ENCODE measurements at regions not wholly inside any gene's neighbourhood (a gene's known extent, or its start where the extent isn't known, plus 50 kb on each side); places are given as distances from the start of the nearest gene placed in this dataset.

DNA sequence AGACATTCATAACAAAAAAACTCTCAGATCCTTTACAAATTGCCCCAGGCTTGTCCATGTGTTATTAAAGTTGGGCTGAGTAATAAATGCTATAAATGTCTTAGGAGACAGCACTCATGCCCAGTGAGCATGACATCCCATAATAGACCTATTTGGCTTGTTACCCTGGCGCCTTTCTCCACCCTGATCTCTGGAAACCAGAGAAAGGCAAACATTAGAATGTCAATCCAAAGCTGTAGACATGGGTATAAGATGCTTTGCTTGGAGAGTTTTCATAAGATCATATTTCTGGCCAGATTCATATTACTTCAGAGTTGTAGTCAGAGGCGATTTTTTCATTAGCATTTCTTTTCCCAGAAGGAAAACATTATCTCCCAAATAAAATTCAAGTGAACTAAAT lies 161.3 kb upstream of the UBASH3B start:
- H3K9me3 Mint-ChIP-seq: no peaks in the 10 kb centered on the region
- no peaks in the 10 kb centered on the region for H3K4me1 Mint-ChIP-seq
- H3K27ac Mint-ChIP-seq: no peak overlapping the region
- no peaks in the 10 kb centered on the region for H3K36me3 Mint-ChIP-seq
- H3K27me3 Mint-ChIP-seq: peaks cover 4% of the 10 kb centered on the region
- no peak overlapping the region for H3K4me3 Mint-ChIP-seq

DNA sequence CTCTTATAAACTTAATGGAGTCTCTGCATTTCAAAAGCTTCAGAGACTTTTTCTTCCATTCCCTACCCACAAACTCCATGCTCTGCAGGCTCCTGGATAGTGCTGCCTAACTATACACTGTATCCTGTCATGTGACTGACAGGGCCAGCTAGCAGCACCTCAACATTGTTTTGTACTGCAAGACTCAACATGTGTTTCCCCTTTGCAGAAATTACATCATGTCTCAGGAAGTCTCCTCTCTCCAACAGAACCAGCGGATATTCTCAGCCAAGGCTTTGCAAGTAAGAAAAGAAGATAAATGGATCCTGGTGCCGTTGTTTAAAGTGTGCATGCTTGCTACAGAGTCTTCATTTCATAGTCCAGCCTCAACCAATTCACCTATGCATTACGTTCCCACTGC lies 164.0 kb upstream of the UBASH3B start:
- Mint-ChIP-seq H3K4me1 (no peaks in the 10 kb centered on the region), H3K27me3 (peaks cover 5% of the 10 kb centered on the region), H3K4me3 (no peak overlapping the region), H3K9me3 (no peaks in the 10 kb centered on the region), H3K36me3 (no peaks in the 10 kb centered on the region), H3K27ac (no peak overlapping the region)

DNA sequence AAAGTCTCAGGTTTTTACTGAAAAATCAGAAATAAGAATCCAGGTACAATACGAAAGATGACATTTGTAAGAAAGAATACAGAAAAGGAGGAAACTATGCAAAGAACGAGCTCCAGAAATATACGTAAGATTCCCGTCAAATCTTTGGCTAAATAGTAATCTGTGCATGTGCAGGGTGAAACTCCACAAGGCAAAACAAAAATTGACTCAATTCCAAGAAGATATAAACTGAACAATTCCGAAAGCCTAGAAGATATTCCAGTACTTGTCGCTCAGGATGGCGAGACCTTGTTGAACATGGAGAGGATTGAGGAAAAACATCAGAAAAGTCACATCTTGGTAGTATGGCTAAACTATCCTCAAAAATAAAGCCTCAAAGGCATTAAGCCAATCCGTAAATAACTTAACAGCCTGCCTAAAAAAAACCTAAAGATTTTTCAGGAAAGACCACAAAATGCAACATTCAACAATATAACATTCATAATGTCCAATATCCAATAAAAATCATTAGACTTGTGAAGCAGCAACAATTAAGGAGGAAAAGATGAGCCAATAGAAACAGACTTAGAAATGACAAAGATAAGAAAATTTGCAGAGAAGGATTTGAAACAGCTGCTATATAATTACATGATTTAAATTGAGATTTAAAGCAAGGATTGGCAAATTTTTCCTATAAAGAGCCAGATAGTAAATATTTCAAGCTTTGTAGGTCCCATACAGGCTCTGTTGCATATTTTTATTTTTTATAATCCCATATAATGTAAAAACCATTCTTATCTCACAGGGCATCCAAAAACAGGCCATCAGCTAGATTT lies 166.4 kb upstream of the UBASH3B start:
- Mint-ChIP-seq H3K4me1 (no peaks in the 10 kb centered on the region), H3K4me3 (no peak overlapping the region), H3K36me3 (no peaks in the 10 kb centered on the region), H3K27me3 (peaks cover 4% of the 10 kb centered on the region), H3K9me3 (no peaks in the 10 kb centered on the region), H3K27ac (no peak overlapping the region)

GRCh38 chr11:122487669-122488068 lies 167.9 kb upstream of the UBASH3B start:
- H3K27ac Mint-ChIP-seq: no peak overlapping the region
- peaks cover 14% of the 10 kb centered on the region for H3K9me3 Mint-ChIP-seq
- peaks cover 3% of the 10 kb centered on the region for H3K36me3 Mint-ChIP-seq
- no peak overlapping the region for H3K4me3 Mint-ChIP-seq
- H3K27me3 Mint-ChIP-seq: peaks cover 8% of the 10 kb centered on the region
- no peaks in the 10 kb centered on the region for H3K4me1 Mint-ChIP-seq

DNA sequence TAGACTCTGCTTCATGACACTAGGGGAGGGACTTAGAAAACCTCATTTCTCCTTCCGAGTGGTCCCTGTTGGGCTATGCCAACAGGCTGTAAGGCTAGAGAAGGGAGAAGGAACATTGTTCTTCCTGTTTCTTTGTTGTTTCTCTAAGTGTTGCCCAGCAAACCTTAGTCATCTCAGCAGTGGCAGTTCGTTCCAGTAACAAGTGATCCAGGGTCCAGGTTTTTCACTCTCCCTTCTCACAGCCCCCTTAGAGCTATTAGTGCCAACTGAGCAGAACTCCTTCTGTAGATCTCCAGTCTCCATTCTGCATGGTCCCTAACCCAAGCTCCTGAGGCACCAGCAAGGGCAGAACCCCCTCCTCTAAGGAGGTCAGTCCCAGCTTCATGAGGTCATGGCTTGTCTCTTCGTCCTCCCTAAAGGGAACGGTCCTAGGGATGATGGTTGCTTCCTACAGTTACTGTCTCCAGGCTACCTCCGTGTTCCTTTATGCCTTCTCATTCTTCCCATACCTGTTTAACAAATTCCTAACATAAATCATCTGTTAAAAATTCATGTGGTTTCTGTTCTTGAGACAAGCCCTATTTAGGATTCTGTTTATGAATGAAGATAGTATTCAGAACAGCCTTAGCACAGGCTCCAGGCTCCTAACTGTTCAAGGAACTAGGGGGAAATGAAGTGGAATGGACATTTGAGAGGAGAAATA lies 168.6 kb upstream of the UBASH3B start:
- H3K27ac Mint-ChIP-seq: no peak overlapping the region
- H3K36me3 Mint-ChIP-seq: peaks cover 3% of the 10 kb centered on the region
- H3K4me1 Mint-ChIP-seq: no peaks in the 10 kb centered on the region
- H3K4me3 Mint-ChIP-seq: no peak overlapping the region
- peaks cover 18% of the 10 kb centered on the region for H3K9me3 Mint-ChIP-seq
- H3K27me3 Mint-ChIP-seq: peaks cover 8% of the 10 kb centered on the region

- H3K4me3 Mint-ChIP-seq: no peak overlapping the region
- H3K27ac Mint-ChIP-seq: no peak overlapping the region
- peaks cover 16% of the 10 kb centered on the region for H3K27me3 Mint-ChIP-seq
- peaks cover 3% of the 10 kb centered on the region for H3K36me3 Mint-ChIP-seq
- H3K9me3 Mint-ChIP-seq: peaks cover 26% of the 10 kb centered on the region
- no peaks in the 10 kb centered on the region for H3K4me1 Mint-ChIP-seq
These were observed 176.5 kb upstream of the UBASH3B start for GRCh38 chr11:122478986-122479385.

DNA sequence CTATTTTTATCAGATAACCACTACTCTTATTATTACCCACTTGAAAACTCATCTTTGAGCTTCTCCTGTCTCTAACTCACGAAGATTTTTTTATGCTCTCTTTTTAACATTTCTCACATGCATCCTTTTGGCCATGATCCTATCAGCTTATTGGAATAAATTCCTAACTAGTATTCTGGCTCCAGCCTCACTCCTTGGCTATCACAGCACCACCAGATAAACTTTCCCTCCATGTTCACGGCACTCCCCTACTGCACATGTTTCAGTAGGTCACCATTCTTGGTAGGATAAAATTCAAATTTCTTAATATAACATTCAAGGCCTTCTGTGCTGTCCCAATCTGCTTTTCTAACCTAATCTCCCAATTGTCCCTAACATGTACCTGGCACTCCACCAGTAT lies 186.6 kb upstream of the UBASH3B start:
- Mint-ChIP-seq H3K27ac (no peak overlapping the region), H3K4me1 (no peaks in the 10 kb centered on the region), H3K36me3 (no peaks in the 10 kb centered on the region), H3K9me3 (peaks cover 10% of the 10 kb centered on the region), H3K27me3 (peaks cover 8% of the 10 kb centered on the region), H3K4me3 (no peak overlapping the region)

DNA sequence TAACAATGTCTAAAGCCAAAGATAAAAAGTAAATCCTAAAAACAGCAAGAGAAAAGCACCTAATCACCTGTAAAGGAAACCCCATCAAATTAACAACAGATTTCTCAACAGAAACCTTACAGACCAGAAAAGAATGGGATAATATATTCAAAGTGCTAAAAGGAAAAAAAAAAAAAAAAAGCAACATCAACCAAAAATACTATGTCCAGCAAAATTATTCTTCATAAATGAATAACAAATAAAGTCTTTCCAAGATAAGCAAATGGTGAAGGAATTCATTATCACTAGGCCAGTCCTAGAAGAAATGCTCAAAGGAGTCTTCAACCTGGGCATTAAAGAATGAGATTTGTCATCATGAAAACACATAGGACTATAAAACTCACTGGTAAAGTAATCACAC lies 192.0 kb upstream of the UBASH3B start:
- no peak overlapping the region for H3K4me3 Mint-ChIP-seq
- H3K36me3 Mint-ChIP-seq: no peaks in the 10 kb centered on the region
- no peak overlapping the region for H3K27ac Mint-ChIP-seq
- H3K4me1 Mint-ChIP-seq: no peaks in the 10 kb centered on the region
- peaks cover 35% of the 10 kb centered on the region for H3K9me3 Mint-ChIP-seq
- peaks cover 11% of the 10 kb centered on the region for H3K27me3 Mint-ChIP-seq

- Mint-ChIP-seq H3K27ac (no peak overlapping the region), H3K36me3 (no peaks in the 10 kb centered on the region), H3K27me3 (peaks cover 9% of the 10 kb centered on the region), H3K4me3 (no peak overlapping the region), H3K9me3 (peaks cover 39% of the 10 kb centered on the region), H3K4me1 (no peaks in the 10 kb centered on the region)
These were observed 196.5 kb upstream of the UBASH3B start for GRCh38 chr11:122459064-122459463.

- Mint-ChIP-seq H3K9me3 (peaks cover 13% of the 10 kb centered on the region), H3K4me3 (no peak overlapping the region), H3K27me3 (peaks cover 11% of the 10 kb centered on the region), H3K4me1 (no peaks in the 10 kb centered on the region), H3K36me3 (no peaks in the 10 kb centered on the region), H3K27ac (no peak overlapping the region)
These were observed 201.9 kb upstream of the UBASH3B start for GRCh38 chr11:122453586-122453985.

DNA sequence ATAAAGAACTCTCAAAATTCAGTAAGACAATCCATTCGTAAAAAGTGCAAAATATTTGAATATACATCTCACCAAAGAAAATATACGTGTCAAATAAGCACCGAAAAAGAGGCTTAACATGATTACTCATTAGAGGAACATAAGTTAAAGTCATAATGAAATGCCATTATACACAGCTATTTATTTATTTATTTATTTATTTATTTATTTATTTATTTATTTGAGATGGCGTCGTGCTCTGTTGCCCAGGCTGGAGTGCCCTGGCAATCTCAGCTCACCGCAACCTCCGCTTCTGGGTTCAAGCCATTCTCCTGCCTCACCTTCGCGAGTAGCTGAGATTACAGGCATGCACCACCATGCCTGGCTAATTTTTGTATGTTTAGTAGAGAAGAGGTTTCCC lies 203.6 kb upstream of the UBASH3B start:
- Mint-ChIP-seq H3K4me1 (no peaks in the 10 kb centered on the region), H3K36me3 (no peaks in the 10 kb centered on the region), H3K4me3 (no peak overlapping the region), H3K27me3 (peaks cover 15% of the 10 kb centered on the region), H3K9me3 (peaks cover 7% of the 10 kb centered on the region), H3K27ac (no peak overlapping the region)

DNA sequence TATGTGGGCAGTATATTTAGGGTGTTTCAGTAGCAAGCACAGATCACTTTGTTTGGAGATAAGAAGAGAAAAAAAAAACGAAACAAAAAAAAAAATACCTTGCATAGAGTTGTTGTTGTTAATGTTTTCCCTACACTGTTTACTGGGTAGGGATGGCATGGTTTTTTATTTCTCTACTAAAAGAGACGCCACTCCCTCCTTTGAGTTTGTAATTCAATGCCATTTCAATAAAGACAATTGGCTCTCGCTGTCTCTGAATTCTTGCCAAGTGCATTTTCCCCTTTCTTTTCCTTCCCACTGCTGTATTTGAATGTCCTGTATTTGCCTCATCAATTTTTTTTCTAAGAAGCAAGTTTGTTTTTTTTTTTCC lies 213.9 kb upstream of the UBASH3B start:
- H3K4me1 Mint-ChIP-seq: peaks cover 4% of the 10 kb centered on the region
- H3K36me3 Mint-ChIP-seq: no peaks in the 10 kb centered on the region
- no peak overlapping the region for H3K4me3 Mint-ChIP-seq
- H3K27ac Mint-ChIP-seq: no peak overlapping the region
- H3K9me3 Mint-ChIP-seq: no peaks in the 10 kb centered on the region
- H3K27me3 Mint-ChIP-seq: peaks cover 20% of the 10 kb centered on the region

DNA sequence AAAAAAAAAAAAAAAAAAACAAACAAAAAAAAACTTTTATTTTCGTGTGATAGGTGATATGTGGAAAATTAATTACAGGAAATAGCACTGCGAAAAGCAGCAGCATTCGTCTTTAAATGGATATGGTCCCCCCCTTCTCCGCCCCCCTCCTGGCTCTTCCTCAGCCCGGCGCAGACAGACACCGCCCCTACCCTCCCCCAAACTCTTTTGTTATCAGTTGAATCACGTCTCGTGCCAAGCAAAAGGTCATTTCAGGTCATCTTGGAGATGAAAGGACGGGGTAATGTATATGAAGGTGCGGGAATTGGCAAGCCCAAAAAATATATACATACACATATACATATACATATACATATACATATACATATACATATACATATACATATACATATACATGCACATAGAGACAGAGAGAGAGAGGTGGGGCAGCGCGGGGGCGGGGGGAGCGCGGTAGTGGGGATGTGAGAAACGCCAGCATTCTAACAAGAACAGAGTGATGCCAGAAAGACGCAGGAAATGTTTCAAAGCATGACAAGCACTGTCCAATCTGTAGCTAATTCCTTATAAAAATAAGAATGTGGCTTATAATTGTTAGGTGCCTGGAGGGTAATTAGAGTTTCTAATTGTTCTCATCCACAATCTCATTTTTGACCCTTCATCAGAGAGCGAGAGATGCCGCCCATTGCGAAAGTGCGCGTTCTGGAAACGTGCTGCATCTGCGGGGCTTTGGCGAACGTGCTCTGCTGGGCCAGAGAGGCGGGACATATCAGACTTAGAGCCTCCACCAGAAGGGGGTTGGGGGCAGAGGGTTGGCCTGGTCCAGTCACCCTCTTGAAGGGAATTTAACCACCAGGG lies 214.5 kb upstream of the UBASH3B start:
- H3K27me3 Mint-ChIP-seq: peaks cover 16% of the 10 kb centered on the region
- H3K27ac Mint-ChIP-seq: no peak overlapping the region
- no peaks in the 10 kb centered on the region for H3K36me3 Mint-ChIP-seq
- peaks cover 4% of the 10 kb centered on the region for H3K4me1 Mint-ChIP-seq
- no peak overlapping the region for H3K4me3 Mint-ChIP-seq
- H3K9me3 Mint-ChIP-seq: no peaks in the 10 kb centered on the region

GRCh38 chr11:122439866-122440810 lies 215.4 kb upstream of the UBASH3B start:
- Mint-ChIP-seq H3K4me3 (no peak overlapping the region), H3K4me1 (peaks cover 4% of the 10 kb centered on the region), H3K36me3 (no peaks in the 10 kb centered on the region), H3K27ac (no peak overlapping the region), H3K27me3 (peaks cover 14% of the 10 kb centered on the region), H3K9me3 (no peaks in the 10 kb centered on the region)

GRCh38 chr11:122436188-122436555 lies 219.3 kb upstream of the UBASH3B start:
- peaks cover 4% of the 10 kb centered on the region for H3K4me1 Mint-ChIP-seq
- no peak overlapping the region for H3K4me3 Mint-ChIP-seq
- H3K36me3 Mint-ChIP-seq: no peaks in the 10 kb centered on the region
- H3K27ac Mint-ChIP-seq: no peak overlapping the region
- peaks cover 17% of the 10 kb centered on the region for H3K27me3 Mint-ChIP-seq
- H3K9me3 Mint-ChIP-seq: no peaks in the 10 kb centered on the region
